ENCODE measurements at regions not wholly inside any gene's neighbourhood (a gene's known extent, or its start where the extent isn't known, plus 50 kb on each side); places are given as distances from the start of the nearest gene placed in this dataset.

- Histone ChIP-seq H3K27ac (no peak overlapping the region), H3K9me3 (replicated peaks in 1 of 11) (no peaks in the 10 kb centered on the region), H3K27me3 (no peaks in the 10 kb centered on the region), H3K9ac (no peak overlapping the region), H3K4me3 (no peak overlapping the region), H3K36me3 (no peaks in the 10 kb centered on the region), H3K4me1 (no peaks in the 10 kb centered on the region), H4K20me1 (no peaks in the 10 kb centered on the region), H3K4me2 (no peak overlapping the region)
- TF ChIP-seq Cebpa-rat (IDR thresholded peaks at IDR 0.05), result no peak
Observed at GRCh38 chr1:218080863-218081262, 204.2 kb upstream of the RRP15 start.

GRCh38 chr1:218081358-218081757 lies 203.7 kb upstream of the RRP15 start:
- Histone ChIP-seq H3K9ac (no peak overlapping the region), H3K4me3 (no peak overlapping the region), H3K4me2 (no peak overlapping the region), H3K4me1 (no peaks in the 10 kb centered on the region), H3K9me3 (replicated peaks in 1 of 11) (no peaks in the 10 kb centered on the region), H4K20me1 (no peaks in the 10 kb centered on the region), H3K27me3 (no peaks in the 10 kb centered on the region), H3K36me3 (no peaks in the 10 kb centered on the region), H3K27ac (no peak overlapping the region)
- no peak for TF ChIP-seq Cebpa-rat (IDR thresholded peaks at IDR 0.05)

GRCh38 chr1:218090459-218090858 lies 194.6 kb upstream of the RRP15 start:
- H3K4me2 ChIP-seq, result no peak overlapping the region
- no peaks in the 10 kb centered on the region for H3K36me3 ChIP-seq
- no peaks in the 10 kb centered on the region for H3K27me3 ChIP-seq
- H3K9me3 ChIP-seq (replicated peaks in 1 of 11), result no peaks in the 10 kb centered on the region
- H3K4me3 ChIP-seq, result no peak overlapping the region
- no peak overlapping the region for H3K9ac ChIP-seq
- H4K20me1 ChIP-seq, result no peaks in the 10 kb centered on the region
- no peak for TF ChIP-seq Cebpa-rat (IDR thresholded peaks at IDR 0.05)
- no peak overlapping the region for H3K27ac ChIP-seq
- H3K4me1 ChIP-seq, result no peaks in the 10 kb centered on the region; a peak in 1 of 20 replicates

GRCh38 chr1:218101409-218101808 lies 183.7 kb upstream of the RRP15 start:
- no peak for TF ChIP-seq Cebpa-rat (IDR thresholded peaks at IDR 0.05)
- Histone ChIP-seq H3K27me3 (no peaks in the 10 kb centered on the region), H3K4me3 (no peak overlapping the region), H4K20me1 (no peaks in the 10 kb centered on the region), H3K27ac (no peak overlapping the region), H3K9me3 (replicated peaks in 1 of 11) (peaks cover 0 to 10% (median 0%) of the 10 kb centered on the region in 11 experiments; a peak in 5 of 22 replicates), H3K4me1 (no peaks in the 10 kb centered on the region), H3K9ac (no peak overlapping the region), H3K36me3 (no peaks in the 10 kb centered on the region), H3K4me2 (no peak overlapping the region)

GRCh38 chr1:218108034-218108433 lies 177.1 kb upstream of the RRP15 start:
- Histone ChIP-seq H3K4me1 (no peaks in the 10 kb centered on the region), H3K4me2 (no peak overlapping the region), H3K27ac (no peak overlapping the region), H3K9ac (no peak overlapping the region), H3K9me3 (replicated peaks in 1 of 11) (no peaks in the 10 kb centered on the region), H3K4me3 (no peak overlapping the region), H3K27me3 (no peaks in the 10 kb centered on the region), H3K36me3 (no peaks in the 10 kb centered on the region), H4K20me1 (no peaks in the 10 kb centered on the region)
- TF ChIP-seq Cebpa-rat (IDR thresholded peaks at IDR 0.05), result no peak

GRCh38 chr1:218112862-218113261 lies 172.2 kb upstream of the RRP15 start:
- no peaks in the 10 kb centered on the region for H3K4me1 ChIP-seq
- H4K20me1 ChIP-seq, result no peaks in the 10 kb centered on the region
- H3K9ac ChIP-seq, result no peak overlapping the region
- no peaks in the 10 kb centered on the region for H3K9me3 ChIP-seq (replicated peaks in 1 of 11)
- H3K27ac ChIP-seq, result no peak overlapping the region
- H3K27me3 ChIP-seq, result no peaks in the 10 kb centered on the region
- no peak overlapping the region for H3K4me3 ChIP-seq
- no peak overlapping the region for H3K4me2 ChIP-seq
- no peak for TF ChIP-seq Cebpa-rat (IDR thresholded peaks at IDR 0.05)
- H3K36me3 ChIP-seq, result no peaks in the 10 kb centered on the region

GRCh38 chr1:218123968-218124367 lies 161.1 kb upstream of the RRP15 start:
- no peaks in the 10 kb centered on the region for H3K9me3 ChIP-seq (replicated peaks in 1 of 11)
- H3K4me2 ChIP-seq, result no peak overlapping the region
- H3K4me1 ChIP-seq, result no peaks in the 10 kb centered on the region
- no peaks in the 10 kb centered on the region for H3K36me3 ChIP-seq
- no peak overlapping the region for H3K27ac ChIP-seq
- H4K20me1 ChIP-seq, result no peaks in the 10 kb centered on the region; a peak in 1 of 22 replicates
- no peak overlapping the region for H3K4me3 ChIP-seq
- H3K27me3 ChIP-seq, result no peaks in the 10 kb centered on the region
- H3K9ac ChIP-seq, result no peak overlapping the region
- no peak for TF ChIP-seq Cebpa-rat (IDR thresholded peaks at IDR 0.05)

GRCh38 chr1:218135371-218135770 lies 149.7 kb upstream of the RRP15 start:
- no peaks in the 10 kb centered on the region for H3K36me3 ChIP-seq
- no peak overlapping the region for H3K27ac ChIP-seq
- H3K4me2 ChIP-seq, result no peak overlapping the region
- H4K20me1 ChIP-seq, result no peaks in the 10 kb centered on the region
- no peaks in the 10 kb centered on the region for H3K9me3 ChIP-seq (replicated peaks in 1 of 11)
- no peaks in the 10 kb centered on the region for H3K4me1 ChIP-seq
- H3K9ac ChIP-seq, result no peak overlapping the region
- no peak overlapping the region for H3K4me3 ChIP-seq
- no peaks in the 10 kb centered on the region for H3K27me3 ChIP-seq
- TF ChIP-seq Cebpa-rat (IDR thresholded peaks at IDR 0.05), result no peak

- TF ChIP-seq Cebpa-rat (IDR thresholded peaks at IDR 0.05), result no peak
- H3K9ac ChIP-seq, result no peak overlapping the region
Observed at GRCh38 chr1:218139761-218140160, 145.3 kb upstream of the RRP15 start.

GRCh38 chr1:218156595-218156994 lies 128.5 kb upstream of the RRP15 start:
- Histone ChIP-seq H3K27me3 (no peaks in the 10 kb centered on the region), H4K20me1 (no peaks in the 10 kb centered on the region), H3K4me2 (no peak overlapping the region), H3K4me1 (no peaks in the 10 kb centered on the region), H3K9me3 (replicated peaks in 1 of 11) (no peaks in the 10 kb centered on the region), H3K9ac (no peak overlapping the region), H3K27ac (no peak overlapping the region), H3K36me3 (no peaks in the 10 kb centered on the region), H3K4me3 (no peak overlapping the region)
- TF ChIP-seq Cebpa-rat (IDR thresholded peaks at IDR 0.05), result no peak

More at GRCh38 chr1:218139761-218140160, 145.3 kb upstream of the RRP15 start:
- Histone ChIP-seq H3K27ac (no peak overlapping the region), H3K4me1 (no peaks in the 10 kb centered on the region), H3K36me3 (no peaks in the 10 kb centered on the region), H3K27me3 (no peaks in the 10 kb centered on the region), H3K9me3 (replicated peaks in 1 of 11) (no peaks in the 10 kb centered on the region), H4K20me1 (no peaks in the 10 kb centered on the region), H3K4me3 (no peak overlapping the region), H3K4me2 (no peak overlapping the region)

GRCh38 chr1:218163371-218163770 lies 121.7 kb upstream of the RRP15 start:
- TF ChIP-seq Cebpa-rat (IDR thresholded peaks at IDR 0.05), result no peak

More at GRCh38 chr1:218163371-218163770, 121.7 kb upstream of the RRP15 start:
- H3K36me3 ChIP-seq, result no peaks in the 10 kb centered on the region
- no peak overlapping the region for H3K27ac ChIP-seq
- no peak overlapping the region for H3K4me2 ChIP-seq
- no peak overlapping the region for H3K4me3 ChIP-seq
- peaks cover 14 to 20% (median 17%) of the 10 kb centered on the region in 11 experiments for H3K9me3 ChIP-seq (replicated peaks in 1 of 11)
- H3K9ac ChIP-seq, result no peak overlapping the region
- H3K27me3 ChIP-seq, result no peaks in the 10 kb centered on the region
- H3K4me1 ChIP-seq, result no peaks in the 10 kb centered on the region
- no peaks in the 10 kb centered on the region for H4K20me1 ChIP-seq
